HepG2 (cell line): ENCODE measurements at regions not wholly inside any gene's neighbourhood (a gene's known extent, or its start where the extent isn't known, plus 50 kb on each side); places are given as distances from the start of the nearest gene placed in this dataset.

Source experiments
- ATAC-seq: fragments of 200-7000 bp; cut with Tn5 transposase; 3 replicates; pipeline ENCODE4 v1.9.1; 2020; ENCODE audit warnings: mild to moderate bottlenecking, moderate library complexity
- BruUV-seq: library from RNA; stranded (reverse); fragments of 400-500 nt; replicated peaks from 2 replicates; lab custom pipeline; 2021; lab: Mats Ljungman, UMichigan
- CTCF ChIA-PET: fragments of 300-600 bp; formaldehyde crosslinking; extraction: SDS; loops from one replicate; lab custom pipeline; 2021; ENCODE audit warnings: low total read pairs, inconsistent platforms, low intra/inter-chr PET ratio; lab: Yijun Ruan, JAX
- POLR2A ChIA-PET: fragments of 350-600 bp; sonication (Branson Sonifier 250); formaldehyde crosslinking; loops from one replicate; lab custom pipeline; 2020; ENCODE audit warnings: antibody characterized with exemption, inconsistent platforms; lab: Yijun Ruan, JAX
- DNase-seq: peaks from one replicate; pipeline ENCODE4 v3.0.0-alpha.2; 2015; ENCODE audit warnings: low spot score
- FAIRE-seq: peaks from 3 replicates; lab custom pipeline; 2011; peaks lifted over from hg19 to GRCh38; lab: Jason Lieb, UNC
- H2AFZ ChIP-seq: one replicate; pipeline ENCODE4 v1.6.1; 2011; ENCODE audit warnings: low read length, inconsistent platforms
- H3K27ac ChIP-seq: fragments of 300-600 bp; 3 replicates; pipeline ENCODE4 v1.8.0; 2011; ENCODE audit warnings: mixed run types, mild to moderate bottlenecking, mixed read lengths, low read length, inconsistent platforms; ENCODE audit not compliant: insufficient read depth; ENCODE audit errors: extremely low read length
- H3K27me3 ChIP-seq, 2 experiments: fragments of 200-600 bp in 1 of 2; 2 replicates in 1 of 2; 3 replicates in 1 of 2; pipeline versions ENCODE4 v1.6.0 to v1.8.0; 2011; ENCODE audit warnings: low read length in 2 of 2, mild to moderate bottlenecking in 2 of 2, moderate library complexity in 2 of 2, inconsistent platforms in 1 of 2; ENCODE audit not compliant: insufficient read depth in 2 of 2, control insufficient read depth in 1 of 2
- H3K36me3 ChIP-seq, 2 experiments: fragments of 200-600 bp in 1 of 2; replicated peaks in 1 of 2; 2 replicates in 1 of 2; 3 replicates in 1 of 2; pipeline versions ENCODE4 v1.5.1 to v1.8.0; 2011; ENCODE audit warnings: low read length in 2 of 2, inconsistent platforms in 1 of 2; ENCODE audit not compliant: insufficient read depth in 2 of 2, control insufficient read depth in 1 of 2
- H3K4me1 ChIP-seq: 2 replicates; pipeline ENCODE4 v1.5.1; 2012; ENCODE audit warnings: low read length, inconsistent platforms; ENCODE audit not compliant: insufficient read depth
- H3K4me2 ChIP-seq: 2 replicates; pipeline ENCODE4 v1.6.0; 2011; ENCODE audit warnings: low read depth, low read length, inconsistent platforms
- H3K4me3 ChIP-seq, 3 experiments: fragments of 200-600 bp in 1 of 3; sonication (generic), shearing (Covaris generic) in 1 of 3; replicated peaks in 1 of 3; 2 replicates each; pipeline ENCODE4 v1.5.1; 2011 to 2016; ENCODE audit warnings: low read length in 3 of 3, inconsistent platforms in 2 of 3, low read depth in 2 of 3, mild to moderate bottlenecking in 2 of 3, control low read depth in 1 of 3, mixed read lengths in 1 of 3; ENCODE audit not compliant: insufficient read depth in 1 of 3
- H3K79me2 ChIP-seq: one replicate; pipeline ENCODE4 v1.6.1; 2011; ENCODE audit warnings: low read length, inconsistent platforms; ENCODE audit not compliant: insufficient read depth
- H3K9ac ChIP-seq: 2 replicates; pipeline ENCODE4 v1.6.0; 2011; ENCODE audit warnings: mild to moderate bottlenecking, low read depth, low read length, inconsistent platforms; ENCODE audit not compliant: insufficient read depth
- H3K9me3 ChIP-seq: 2 replicates; pipeline ENCODE4 v1.5.1; 2012; ENCODE audit warnings: mild to moderate bottlenecking, low read length
- H4K20me1 ChIP-seq: 2 replicates; pipeline ENCODE4 v1.6.0; 2011; ENCODE audit warnings: inconsistent platforms, mild to moderate bottlenecking, low read length, moderate library complexity; ENCODE audit not compliant: insufficient read depth
- MXD1 ChIP-seq: sonication (generic); formaldehyde crosslinking; IDR thresholded peaks from 2 replicates; pipeline ENCODE4 v1.4.0; 2020; ENCODE audit warnings: mild to moderate bottlenecking, missing genetic modification reagents
- MXD3 ChIP-seq: IDR thresholded peaks from 2 replicates; pipeline ENCODE4 v1.6.1; 2016; ENCODE audit warnings: mild to moderate bottlenecking, missing biosample characterization, missing genetic modification reagents
- MXD4 ChIP-seq: IDR thresholded peaks from 2 replicates; pipeline ENCODE4 v1.6.1; 2016; ENCODE audit warnings: mild to moderate bottlenecking, missing biosample characterization, missing genetic modification reagents
- SAFB2 ChIP-seq: sonication (generic); formaldehyde crosslinking; IDR thresholded peaks from 2 replicates; pipeline ENCODE4 v1.5.1; 2020; ENCODE audit warnings: missing genetic modification reagents, low read depth, mild to moderate bottlenecking, borderline replicate concordance
- TRIM22 ChIP-seq: fragments of 450-650 bp; IDR thresholded peaks from 2 replicates; pipeline ENCODE4 v1.6.1; 2017
- ZBTB42 ChIP-seq: sonication (generic); formaldehyde crosslinking; IDR thresholded peaks from 2 replicates; pipeline ENCODE4 v1.5.0; 2020; ENCODE audit warnings: mild to moderate bottlenecking, missing genetic modification reagents
- ZKSCAN5 ChIP-seq: sonication (generic); formaldehyde crosslinking; IDR thresholded peaks from 2 replicates; pipeline ENCODE4 v1.5.1; 2020; ENCODE audit warnings: mild to moderate bottlenecking, missing genetic modification reagents
- ZNF549 ChIP-seq: sonication (generic); formaldehyde crosslinking; IDR thresholded peaks from 2 replicates; pipeline ENCODE4 v1.5.0; 2020; ENCODE audit warnings: missing genetic modification reagents
- WGBS: methylation state at CpG from one replicate; pipeline ENCODE4 v1.1.6; 2017; ENCODE audit warnings: low lambda C conversion rate; 5-methylcytosine and 5-hydroxymethylcytosine counted together
- in situ Hi-C: cut with HindIII; loops from 2 replicates; pipeline ENCODE4 v1.10.0; 2017; ENCODE audit warnings: low pct_unique_long_range_greater_than_20kb; ENCODE audit not compliant: extremely low pct_ligation_motif_present
- intact Hi-C: fragments of 100-400 bp; cut with micrococcal nuclease; formaldehyde crosslinking; loops from one replicate; pipeline ENCODE4 v1.10.0; 2022; ENCODE audit not compliant: unreplicated experiment

DNA sequence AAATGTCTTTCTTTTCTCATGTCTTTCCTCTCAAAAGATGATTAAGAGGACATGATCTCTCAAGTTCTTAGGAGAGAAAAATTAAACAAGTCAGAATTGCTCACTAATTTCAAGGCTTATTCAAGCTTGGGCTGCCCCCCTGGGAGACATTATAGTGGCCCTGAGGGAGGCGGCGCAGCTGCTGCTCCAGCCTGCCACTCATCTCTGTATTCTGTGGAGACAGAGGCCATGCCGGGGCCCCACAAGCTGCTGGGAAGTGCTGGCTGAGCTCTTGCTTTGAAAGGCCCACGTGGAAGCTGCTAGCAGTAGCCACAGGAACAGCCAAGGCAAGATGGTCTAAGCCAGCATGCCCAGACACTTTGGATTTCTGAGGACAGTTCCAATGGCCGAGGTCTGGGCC is 267.4 kb downstream of the LNPK start:
- no peak for ATAC-seq
- no TSS peak for BruUV-seq

More for the DNA sequence above, 267.4 kb downstream of the LNPK start:
- no peak overlapping the region for H3K4me2 ChIP-seq
- H4K20me1 ChIP-seq: no peaks in the 10 kb centered on the region
- 77% methylated on average over 5 of the region's 5 CpGs for WGBS
- peaks cover 9% of the 10 kb centered on the region for H3K4me1 ChIP-seq
- TF ChIP-seq MXD4 (CRISPR knock-in tag): no peak
- TF ChIP-seq MXD3 (CRISPR knock-in tag): no peak
- TF ChIP-seq MXD1 (CRISPR knock-in tag): no peak
- no peak for TF ChIP-seq SAFB2 (CRISPR knock-in tag)
- no peak for TF ChIP-seq ZBTB42
- TF ChIP-seq TRIM22: no peak
- TF ChIP-seq ZKSCAN5 (CRISPR knock-in tag): no peak
- no peak for TF ChIP-seq ZNF549 (CRISPR knock-in tag)
- H3K9ac ChIP-seq: no peak overlapping the region
- no peaks in the 10 kb centered on the region for H3K79me2 ChIP-seq
- in situ Hi-C loops: no loop called here
- no peak overlapping the region for H3K27ac ChIP-seq
- no peaks in the 10 kb centered on the region; a peak in 1 of 5 replicates for H3K36me3 ChIP-seq
- H3K27me3 ChIP-seq: no peaks in the 10 kb centered on the region
- no peak overlapping the region for H3K4me3 ChIP-seq
- ChIA-PET CTCF (no interaction called here), POLR2A (no interaction called here)
- H3K9me3 ChIP-seq: no peaks in the 10 kb centered on the region
- H2AFZ ChIP-seq: no peak overlapping the region
- DNase-seq: no peak
- FAIRE-seq: no peak
- intact Hi-C loops: no loop called here
